Heart left ventricle (tissue), 16 donors: ENCODE measurements at regions not wholly inside any gene's neighbourhood (a gene's known extent, or its start where the extent isn't known, plus 50 kb on each side); places are given as distances from the start of the nearest gene placed in this dataset.

Experiments used
- ATAC-seq, 4 donors: fragments of 200-7000 bp; cut with Tn5 transposase; one replicate each; pipeline ENCODE4 v1.9.1; 2020 to 2022; ENCODE audit warnings: moderate library complexity in 4 of 4, mild to moderate bottlenecking in 3 of 4, moderate number of reproducible peaks in 1 of 4
- DNase-seq, 5 donors: peaks; one replicate each; pipeline ENCODE4 v3.0.0-alpha.2; 2020
- H3K27ac ChIP-seq, 12 donors: fragments of 200-600 bp; sonication (generic) in 4 of 12; one replicate each; pipeline versions ENCODE4 v1.5.0 to v1.8.0; 2016 to 2022; ENCODE audit warnings: mild to moderate bottlenecking in 2 of 12
- H3K27me3 ChIP-seq, 9 donors: fragments of 200-600 bp; sonication (generic) in 2 of 9; one replicate each; pipeline versions ENCODE4 v1.5.1 to v1.8.0; 2016 to 2022; ENCODE audit warnings: mild to moderate bottlenecking in 3 of 9
- H3K36me3 ChIP-seq, 9 donors: fragments of 200-600 bp; sonication (generic) in 2 of 9; one replicate each; pipeline versions ENCODE4 v1.5.0 to v1.8.0; 2018 to 2022; ENCODE audit warnings: mild to moderate bottlenecking in 2 of 9
- H3K4me1 ChIP-seq, 12 donors: fragments of 200-600 bp; sonication (generic) in 4 of 12; one replicate each; pipeline versions ENCODE4 v1.5.0 to v1.8.0; 2016 to 2022; ENCODE audit warnings: mild to moderate bottlenecking in 3 of 12
- H3K4me3 ChIP-seq, 12 donors: fragments of 200-600 bp; sonication (generic) in 4 of 12; one replicate each; pipeline versions ENCODE4 v1.5.0 to v1.8.0; 2017 to 2022; ENCODE audit warnings: mild to moderate bottlenecking in 9 of 12, moderate library complexity in 4 of 12
- H3K9me3 ChIP-seq, 12 donors: fragments of 200-600 bp; sonication (generic) in 4 of 12; one replicate each; pipeline versions ENCODE4 v1.5.0 to v1.8.0; 2016 to 2022; ENCODE audit warnings: mild to moderate bottlenecking in 1 of 12
- CTCF ChIP-seq, 12 donors: fragments of 200-600 bp; sonication (generic) in 4 of 12; IDR thresholded peaks; one replicate each; pipeline versions ENCODE4 v1.5.0 to v1.8.0; 2018 to 2022; ENCODE audit warnings: antibody characterized with exemption in 12 of 12, mild to moderate bottlenecking in 5 of 12
- POLR2A ChIP-seq, 2 donors: fragments of 450-650 bp; IDR thresholded peaks; one replicate each; pipeline ENCODE4 v1.6.1; 2017; ENCODE audit warnings: antibody characterized with exemption in 2 of 2, mild to moderate bottlenecking in 2 of 2, moderate library complexity in 2 of 2
- WGBS, 4 donors: extraction: QIAGEN DNeasy Blood & Tissue Kit in 2 of 4; methylation state at CpG; one replicate each; pipeline versions ENCODE4 v1.1.5 to v1.1.7; 2013 to 2018; 5-methylcytosine and 5-hydroxymethylcytosine counted together
- intact Hi-C, 10 donors: fragments of 100-400 bp; cut with DNase I; formaldehyde crosslinking; loops; one replicate each; pipeline versions ENCODE4 v1.11.1 to v1.14.2; 2022
- donor health status: ischemic (EF 13 %, LVEDD 7.1; RV severe dilation, severe dysfunction).
- donor health status: healthy with polysubstance abuse.
- donor health status: DM: no; HTN: yes; CAD: no.
- donor health status: DM: no; HTN: no; CAD: no.
- donor health status: ischemic (EF 25% LVEDD 6.9; RV normal size, moderate dysfunction).
- donor health status: ischemic (EF 25% LVEDD 5.7; RV mildly dilated, moderate dysfunction).
- donor health status: healthy.
- donor health status: DM: yes; HTN: yes; CAD: no.
- donor health status: ischemic (EF 35%, LVEDD 5.7; RV mildly dilated, moderate dysfunction).
- donor health status: nonischemic (EF 11% LVEDD 7.7; RV severe dilation, severe dysfunction).
- donor health status: DM: yes; HTN: yes; CAD: no.
- donor health status: PGD.
- donor health status: ischemic (EF 29% LVEDD 5.4; RV normal size, mild dysfunction).
- donor health status: nonischemic (EF 23%, LVEDD 6.1; RV moderate dilation, normal function).

- Histone ChIP-seq H3K27me3 (no peaks in the 10 kb centered on the region), H3K4me1 (no peaks in the 10 kb centered on the region), H3K9me3 (peaks cover 0 to 2% (median 0%) of the 10 kb centered on the region in 12 donors), H3K4me3 (no peak overlapping the region), H3K27ac (no peak overlapping the region), H3K36me3 (no peaks in the 10 kb centered on the region)
- TF ChIP-seq CTCF (IDR thresholded peaks at IDR 0.05) = no peak
- TF ChIP-seq POLR2A (IDR thresholded peaks at IDR 0.05) = no peak
- 51 to 54% (median 53%) methylated on average over 1 of the region's 1 CpG for WGBS, 4 donors
- intact Hi-C loops = no loop called here
- no peak for ATAC-seq
- no peak for DNase-seq
Measured at GRCh38 chr4:43842594-43842993, 606.0 kb downstream of the KCTD8 start.

- intact Hi-C loops = no loop called here
- Histone ChIP-seq H3K36me3 (no peaks in the 10 kb centered on the region), H3K27me3 (no peaks in the 10 kb centered on the region), H3K9me3 (peaks cover 0 to 2% (median 0%) of the 10 kb centered on the region in 12 donors), H3K4me3 (no peak overlapping the region), H3K27ac (no peak overlapping the region), H3K4me1 (no peaks in the 10 kb centered on the region)
- DNase-seq (no peak), ATAC-seq (no peak)
- TF ChIP-seq POLR2A (IDR thresholded peaks at IDR 0.05) = no peak
- WGBS, 4 donors = 36 to 54% (median 44%) methylated on average over 1 of the region's 1 CpG
Measured at GRCh38 chr4:43843501-43843900, 605.1 kb downstream of the KCTD8 start.

GRCh38 chr4:43846111-43846587 is 602.5 kb downstream of the KCTD8 start:
- TF ChIP-seq POLR2A (IDR thresholded peaks at IDR 0.05) (no peak), CTCF (IDR thresholded peaks at IDR 0.05) (no peak)
- Histone ChIP-seq H3K36me3 (no peaks in the 10 kb centered on the region), H3K4me1 (no peaks in the 10 kb centered on the region), H3K9me3 (peaks cover 0 to 2% (median 0%) of the 10 kb centered on the region in 12 donors), H3K27ac (no peak overlapping the region), H3K4me3 (no peak overlapping the region), H3K27me3 (no peaks in the 10 kb centered on the region)
- ATAC-seq (peak in 1 of 4 donors; percentile 34), DNase-seq (peak in 3 of 5 donors; percentile 4 to 35 (median 18))
- 76 to 94% (median 93%) methylated on average over 3 to 22 of the region's 22 CpGs for WGBS, 4 donors
- intact Hi-C loops = no loop called here

GRCh38 chr4:43853565-43854264 is 594.9 kb downstream of the KCTD8 start:
- ATAC-seq = no peak
- no peak for DNase-seq
- no peaks in the 10 kb centered on the region for H3K36me3 ChIP-seq
- H3K27ac ChIP-seq = no peak overlapping the region
- TF ChIP-seq CTCF (IDR thresholded peaks at IDR 0.05) (no peak), POLR2A (IDR thresholded peaks at IDR 0.05) (no peak)
- no peaks in the 10 kb centered on the region for H3K27me3 ChIP-seq
- H3K9me3 ChIP-seq = peaks cover 0 to 3% (median 0%) of the 10 kb centered on the region in 12 donors
- intact Hi-C loops = no loop called here
- 58 to 62% (median 62%) methylated on average over 7 of the region's 7 CpGs for WGBS, 4 donors
- H3K4me1 ChIP-seq = no peaks in the 10 kb centered on the region
- H3K4me3 ChIP-seq = no peak overlapping the region
